GM13976 (cell line): ENCODE measurements at regions not wholly inside any gene's neighbourhood (a gene's known extent, or its start where the extent isn't known, plus 50 kb on each side); places are given as distances from the start of the nearest gene placed in this dataset.
"Not testable (repeated sequence)": the region's sequence is repeated elsewhere in the genome, so short reads cannot be mapped to it uniquely, and the experiment has no call there.

Source experiments
- DNase-seq: peaks from one replicate; pipeline ENCODE4 v3.0.0; 2012; ENCODE audit warnings: low spot score
- in situ Hi-C: fragments of 300-500 bp; cut with MboI; formaldehyde crosslinking; loops from one replicate; pipeline ENCODE4 v1.12.0; 2022; ENCODE audit warnings: low sequenced_read_pairs, mixed read lengths, inconsistent platforms; ENCODE audit not compliant: unreplicated experiment
- TF ChIP-seq, protein P1 (sequence below): IDR thresholded peaks from 2 replicates; pipeline ENCODE4 v1.5.1; 2012; ENCODE audit warnings: borderline replicate concordance, mild to moderate bottlenecking; ENCODE audit not compliant: insufficient read depth; ENCODE audit errors: extremely low read depth, missing control alignments, control extremely low read depth

DNA sequence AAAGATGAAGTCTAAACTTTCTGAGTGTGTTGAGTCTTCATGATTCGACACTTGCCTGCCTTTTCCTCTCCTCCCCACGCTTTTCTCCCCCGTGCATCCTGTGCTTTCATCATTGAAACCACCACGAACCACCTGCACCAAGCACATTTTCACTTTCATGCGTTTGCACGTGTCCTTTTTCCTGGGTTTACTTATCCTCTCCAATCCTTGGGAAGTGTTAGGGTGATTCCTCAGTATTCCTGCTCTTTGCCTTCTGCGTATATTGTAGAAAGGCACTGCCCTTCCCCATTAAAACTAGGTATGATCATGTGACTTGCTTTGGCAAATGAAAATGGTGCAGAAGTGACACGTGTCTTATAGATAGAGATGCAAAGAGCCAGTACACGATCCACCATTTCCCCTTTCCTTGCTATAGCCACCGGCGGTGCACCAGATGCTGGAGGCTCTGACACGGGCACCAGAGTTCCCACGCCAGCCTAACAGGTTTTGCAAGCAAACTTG lies 106.6 kb downstream of the BRMS1L start:
- TF ChIP-seq, protein P1, sequence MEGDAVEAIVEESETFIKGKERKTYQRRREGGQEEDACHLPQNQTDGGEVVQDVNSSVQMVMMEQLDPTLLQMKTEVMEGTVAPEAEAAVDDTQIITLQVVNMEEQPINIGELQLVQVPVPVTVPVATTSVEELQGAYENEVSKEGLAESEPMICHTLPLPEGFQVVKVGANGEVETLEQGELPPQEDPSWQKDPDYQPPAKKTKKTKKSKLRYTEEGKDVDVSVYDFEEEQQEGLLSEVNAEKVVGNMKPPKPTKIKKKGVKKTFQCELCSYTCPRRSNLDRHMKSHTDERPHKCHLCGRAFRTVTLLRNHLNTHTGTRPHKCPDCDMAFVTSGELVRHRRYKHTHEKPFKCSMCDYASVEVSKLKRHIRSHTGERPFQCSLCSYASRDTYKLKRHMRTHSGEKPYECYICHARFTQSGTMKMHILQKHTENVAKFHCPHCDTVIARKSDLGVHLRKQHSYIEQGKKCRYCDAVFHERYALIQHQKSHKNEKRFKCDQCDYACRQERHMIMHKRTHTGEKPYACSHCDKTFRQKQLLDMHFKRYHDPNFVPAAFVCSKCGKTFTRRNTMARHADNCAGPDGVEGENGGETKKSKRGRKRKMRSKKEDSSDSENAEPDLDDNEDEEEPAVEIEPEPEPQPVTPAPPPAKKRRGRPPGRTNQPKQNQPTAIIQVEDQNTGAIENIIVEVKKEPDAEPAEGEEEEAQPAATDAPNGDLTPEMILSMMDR = no peak
- peak; percentile 21 for DNase-seq
- in situ Hi-C loops = no loop called here

DNA sequence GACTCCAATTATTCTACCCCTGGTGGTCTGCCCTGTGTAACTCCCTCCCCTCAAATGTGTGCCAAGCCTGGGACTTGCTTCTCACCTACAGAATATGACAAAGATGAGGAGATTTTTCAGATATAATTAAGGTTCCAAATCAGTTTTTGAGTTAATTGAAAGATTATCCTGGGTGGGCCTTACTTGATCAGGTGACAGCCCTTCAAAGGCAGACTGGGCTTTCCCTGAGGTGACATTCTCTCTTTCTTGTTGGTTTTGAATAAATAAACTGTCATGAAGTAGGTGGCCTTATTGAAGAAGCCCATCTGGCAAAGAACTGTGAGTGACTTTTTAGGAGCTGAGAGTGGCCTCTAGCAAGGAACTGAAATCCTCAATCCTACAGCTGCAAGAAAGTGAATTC lies 106.0 kb downstream of the BRMS1L start:
- TF ChIP-seq, protein P1 = no peak
- DNase-seq = no peak
- in situ Hi-C loops = no loop called here

DNA sequence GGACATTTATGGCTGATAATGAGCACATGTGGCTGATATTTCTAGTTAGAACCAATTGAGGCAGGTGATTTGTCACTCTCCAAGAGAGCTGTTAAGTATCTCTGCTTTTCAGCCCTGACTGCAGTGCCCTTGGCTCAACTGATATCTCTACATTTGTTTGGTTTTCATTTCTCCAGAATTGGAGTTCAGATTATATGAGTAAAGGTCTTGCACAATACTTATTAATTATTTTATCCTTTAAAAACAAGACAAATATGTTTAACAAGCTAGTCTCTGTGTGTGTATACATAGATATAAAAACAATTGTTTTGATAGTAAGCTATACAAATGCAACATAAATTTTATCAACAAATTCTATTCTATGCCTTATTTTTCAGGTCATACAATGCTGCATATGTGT lies 105.2 kb downstream of the BRMS1L start:
- TF ChIP-seq, protein P1 = no peak
- no peak for DNase-seq
- in situ Hi-C loops = no loop called here

DNA sequence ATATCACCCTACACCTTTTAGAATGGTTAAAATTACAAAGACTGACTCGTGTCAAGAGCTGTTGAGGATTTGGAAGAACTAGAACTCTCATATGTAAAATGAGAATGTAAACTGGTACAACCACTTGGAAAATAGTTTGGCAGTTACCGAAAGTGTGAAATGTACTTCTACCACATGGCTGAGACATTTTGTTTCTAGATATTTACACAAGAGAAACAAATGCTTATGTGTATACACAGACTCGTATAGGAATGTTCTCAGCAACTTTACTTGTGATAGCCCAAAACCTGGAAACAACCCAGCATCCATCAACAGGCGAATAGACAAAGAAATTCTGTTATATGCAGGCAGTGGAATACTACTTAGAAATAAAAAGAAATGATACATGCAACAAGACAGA lies 103.0 kb downstream of the BRMS1L start:
- in situ Hi-C loops = no loop called here
- DNase-seq = no peak
- TF ChIP-seq, protein P1 = no peak

DNA sequence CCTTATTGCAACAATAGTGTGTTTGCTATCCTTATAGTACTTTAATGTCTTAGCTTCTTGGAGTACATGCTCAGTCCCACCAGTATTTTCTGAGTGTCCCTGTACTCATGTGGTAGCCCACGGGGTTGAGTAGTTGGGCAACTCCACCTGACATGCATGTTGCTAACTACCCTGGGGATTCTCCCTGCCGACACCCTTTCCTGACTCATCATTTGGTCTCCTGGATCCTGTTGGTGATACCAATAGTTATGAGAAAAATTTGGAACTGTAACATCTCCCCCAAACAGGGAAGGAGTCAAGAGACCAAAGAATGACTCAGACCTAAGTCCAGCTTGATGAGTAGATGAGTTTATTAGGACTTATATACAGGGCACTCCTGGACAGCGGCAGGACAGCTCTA lies 101.6 kb downstream of the BRMS1L start:
- in situ Hi-C loops = no loop called here
- no peak for DNase-seq
- TF ChIP-seq, protein P1 = no peak

DNA sequence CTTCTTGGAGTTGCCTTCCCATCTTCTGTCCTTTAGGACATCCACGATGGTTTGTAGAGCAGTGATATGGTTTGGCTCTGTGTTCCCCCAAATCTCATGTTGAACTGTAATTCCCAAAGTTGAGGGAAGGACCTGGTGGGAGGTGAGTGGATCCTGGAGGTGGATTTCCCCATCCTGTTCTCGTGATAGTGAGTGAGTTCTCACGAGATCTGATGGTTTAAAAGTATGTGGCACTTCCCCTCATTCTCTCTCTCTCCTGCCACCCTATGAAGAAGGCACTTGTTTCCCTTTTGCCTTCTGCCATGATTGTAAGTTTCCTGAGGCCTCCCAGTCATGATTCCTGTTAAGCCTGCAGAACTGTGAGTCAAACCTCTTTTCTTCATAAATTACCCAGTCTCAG lies 99.2 kb downstream of the BRMS1L start:
- no peak for DNase-seq
- TF ChIP-seq, protein P1 = no peak
- in situ Hi-C loops = no loop called here

DNA sequence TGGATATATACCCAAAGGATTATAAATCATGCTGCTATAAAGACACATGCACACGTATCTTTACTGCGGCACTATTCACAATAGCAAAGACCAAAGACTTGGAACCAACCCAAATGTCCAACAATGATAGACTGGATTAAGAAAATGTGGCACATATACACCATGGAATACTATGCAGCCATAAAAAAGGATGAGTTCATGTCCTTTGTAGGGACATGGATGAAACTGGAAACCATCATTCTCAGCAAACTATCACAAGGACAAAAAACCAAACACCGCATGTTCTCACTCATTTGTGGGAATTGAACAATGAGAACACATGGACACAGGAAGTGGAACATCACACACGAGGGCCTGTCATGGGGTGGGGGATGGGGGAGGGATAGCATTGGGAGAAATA lies 96.5 kb downstream of the BRMS1L start:
- in situ Hi-C loops, DNase-seq: not testable (repeated sequence)
